HG03196 (cell line): ENCODE measurements at regions not wholly inside any gene's neighbourhood (a gene's known extent, or its start where the extent isn't known, plus 50 kb on each side); places are given as distances from the start of the nearest gene placed in this dataset.
A peak's percentile ranks its signal among the peaks of the same experiment; 100 is the strongest.
"Not testable (repeated sequence)": the region's sequence is repeated elsewhere in the genome, so short reads cannot be mapped to it uniquely, and the experiment has no call there.

Experiments used
- ATAC-seq: cut with Tn5 transposase; IDR thresholded peaks from one replicate; pipeline ENCODE4 v1.9.1; 2021; ENCODE audit not compliant: unreplicated experiment

GRCh38 chr9:100639854-100640253, 62.0 kb downstream of the CAVIN4 start:
- no peak for ATAC-seq

- no peak for ATAC-seq
Observed at GRCh38 chr9:100640447-100641050, 62.7 kb downstream of the CAVIN4 start.

GRCh38 chr9:100641166-100641565, 63.3 kb downstream of the CAVIN4 start:
- no peak for ATAC-seq

- no peak for ATAC-seq
Observed at GRCh38 chr9:100652850-100653249, 75.0 kb downstream of the CAVIN4 start.

- ATAC-seq, result no peak
Observed at GRCh38 chr9:100653643-100654334, 75.9 kb downstream of the CAVIN4 start.

GRCh38 chr9:100656851-100657250, 79.0 kb downstream of the CAVIN4 start:
- not testable (repeated sequence) for ATAC-seq

GRCh38 chr9:100661668-100662067, 83.8 kb downstream of the CAVIN4 start:
- ATAC-seq, result no peak

GRCh38 chr9:100662122-100662521, 84.2 kb downstream of the CAVIN4 start:
- no peak for ATAC-seq

- no peak for ATAC-seq
Observed at GRCh38 chr9:100667448-100667847, 89.6 kb downstream of the CAVIN4 start.

GRCh38 chr9:100668024-100668423, 90.1 kb downstream of the CAVIN4 start:
- no peak for ATAC-seq

GRCh38 chr9:100669968-100670367, 92.1 kb downstream of the CAVIN4 start:
- ATAC-seq, result no peak

GRCh38 chr9:100670719-100671118, 92.8 kb downstream of the CAVIN4 start:
- peak; percentile 63 for ATAC-seq

- no peak for ATAC-seq
Observed at GRCh38 chr9:100671898-100672297, 94.0 kb downstream of the CAVIN4 start.

GRCh38 chr9:100673249-100673648, 95.4 kb downstream of the CAVIN4 start:
- ATAC-seq, result no peak

- no peak for ATAC-seq
Observed at GRCh38 chr9:100674419-100675122, 96.7 kb downstream of the CAVIN4 start.

- ATAC-seq, result no peak
Observed at GRCh38 chr9:100679834-100680233, 102.0 kb downstream of the CAVIN4 start.

GRCh38 chr9:100686420-100686819, 108.5 kb downstream of the CAVIN4 start:
- ATAC-seq, result no peak

GRCh38 chr9:100689635-100690034, 111.8 kb downstream of the CAVIN4 start:
- ATAC-seq, result no peak

- no peak for ATAC-seq
Observed at GRCh38 chr9:100690438-100690837, 112.6 kb downstream of the CAVIN4 start.

- no peak for ATAC-seq
Observed at GRCh38 chr9:100697339-100697738, 119.5 kb downstream of the CAVIN4 start.

GRCh38 chr9:100698945-100699344, 121.1 kb downstream of the CAVIN4 start:
- ATAC-seq, result no peak

GRCh38 chr9:100699668-100700067, 121.8 kb downstream of the CAVIN4 start:
- ATAC-seq, result no peak
